ENCODE measurements at regions not wholly inside any gene's neighbourhood (a gene's known extent, or its start where the extent isn't known, plus 50 kb on each side); places are given as distances from the start of the nearest gene placed in this dataset.

- no peak for TF ChIP-seq ZNF639 (CRISPR knock-in tag; conservative IDR thresholded peaks at IDR 0.05 in 1 of 2, IDR thresholded peaks at IDR 0.05 in 1 of 2)
Observed at GRCh38 chr7:114760477-114760876, 161.4 kb upstream of the MDFIC start (continued).

- Histone ChIP-seq H3K4me3 (no peak overlapping the region), H3K9me3 (replicated peaks; ENCODE audit: control insufficient read depth, insufficient read depth, low read depth, low read length) (no peaks in the 10 kb centered on the region), H3K79me2 (ENCODE audit: control insufficient read depth, insufficient read depth, low read length) (no peaks in the 10 kb centered on the region), H3K27me3 (ENCODE audit: control insufficient read depth in 2 of 2, insufficient read depth in 2 of 2, low read length in 2 of 2) (no peaks in the 10 kb centered on the region), H3K36me3 (ENCODE audit: control insufficient read depth, insufficient read depth, low read length) (no peaks in the 10 kb centered on the region), H4K20me1 (replicated peaks; ENCODE audit: control insufficient read depth, insufficient read depth, low read length) (no peaks in the 10 kb centered on the region), H3K9me1 (ENCODE audit: control insufficient read depth, insufficient read depth, low read length) (no peaks in the 10 kb centered on the region), H3K27ac (ENCODE audit: extremely low read depth, low read depth, low read length) (no peak overlapping the region), H3K4me2 (ENCODE audit: insufficient read depth, low read length) (no peak overlapping the region), H2AFZ (ENCODE audit: low read depth, low read length) (no peak overlapping the region), H3K9ac (ENCODE audit: insufficient read depth in 1 of 2, low read depth in 2 of 2, low read length in 2 of 2) (no peak overlapping the region), H3K4me1 (replicated peaks in 1 of 2; ENCODE audit: control insufficient read depth in 2 of 2, insufficient read depth in 2 of 2, low read length in 2 of 2) (no peaks in the 10 kb centered on the region)
- DNase-seq (ENCODE audit: extremely low read depth in 1 of 4, low spot score in 3 of 4) (no peak), FAIRE-seq (no peak), ATAC-seq (no peak)
- WGBS (ENCODE audit: insufficient coverage, low coverage, missing lambda C conversion rate): 0% methylated on average over 2 of the region's 2 CpGs
- BruUV-seq (replicated peaks): no TSS peak
- ChIA-PET POLR2A (no interaction called here), CTCF (ENCODE audit: low intra/inter-chr PET ratio) (interaction anchor here (0.7 kb wide), 1 partner anchor 185 kb away, joined by 4 read pairs; no protein-coding TSS in a partner anchor)
- TF ChIP-seq RBBP5 (IDR thresholded peaks at IDR 0.05; ENCODE audit: borderline replicate concordance, insufficient read depth, low read length, poor library complexity, severe bottlenecking) (no peak), ZBTB12 (CRISPR knock-in tag; IDR thresholded peaks at IDR 0.05) (no peak)
- intact Hi-C loops (cut with micrococcal nuclease) (no loop called here), in situ Hi-C loops (cut with MboI) (no loop called here)
Observed at GRCh38 chr7:114761973-114762372, 159.9 kb upstream of the MDFIC start.
